HepG2 (cell line): ENCODE measurements at regions not wholly inside any gene's neighbourhood (a gene's known extent, or its start where the extent isn't known, plus 50 kb on each side); places are given as distances from the start of the nearest gene placed in this dataset.

ENCODE experiments used
- CTCF ChIP-seq: sonication (generic); formaldehyde crosslinking; IDR thresholded peaks from 2 replicates; pipeline ENCODE4 v1.5.0; 2020; ENCODE audit warnings: mild to moderate bottlenecking, missing genetic modification reagents, moderate library complexity
- EZH2 ChIP-seq: conservative IDR thresholded peaks from 2 replicates; pipeline ENCODE4 v1.6.1; 2012; ENCODE audit warnings: mild to moderate bottlenecking, low read depth, low read length, moderate library complexity
- MAZ ChIP-seq, 2 experiments: sonication (generic) in 1 of 2; formaldehyde crosslinking in 1 of 2; IDR thresholded peaks; 2 replicates each; pipeline versions ENCODE4 v1.5.0 to v1.6.1; 2012 to 2020; ENCODE audit warnings: low read depth in 2 of 2, mild to moderate bottlenecking in 2 of 2, borderline replicate concordance in 1 of 2, improper control_type of control experiment in 1 of 2, low read length in 1 of 2, missing genetic modification reagents in 1 of 2, moderate library complexity in 1 of 2
- MLLT10 ChIP-seq: sonication (generic); formaldehyde crosslinking; IDR thresholded peaks from 2 replicates; pipeline ENCODE4 v1.4.0; 2020; ENCODE audit warnings: missing genetic modification reagents
- NFKB2 ChIP-seq: sonication (generic); formaldehyde crosslinking; IDR thresholded peaks from 2 replicates; pipeline ENCODE4 v1.4.0; 2020; ENCODE audit warnings: missing genetic modification reagents, borderline replicate concordance
- SP2 ChIP-seq: sonication (generic); formaldehyde crosslinking; IDR thresholded peaks from 2 replicates; pipeline ENCODE4 v1.5.1; 2020; ENCODE audit warnings: mild to moderate bottlenecking, missing genetic modification reagents
- SRF ChIP-seq: IDR thresholded peaks from 2 replicates; pipeline ENCODE4 v1.6.1; 2011; ENCODE audit warnings: mild to moderate bottlenecking, low read depth, low read length, moderate library complexity
- THAP9 ChIP-seq: sonication (generic); formaldehyde crosslinking; IDR thresholded peaks from 2 replicates; pipeline ENCODE4; 2020; ENCODE audit warnings: missing genetic modification reagents, mild to moderate bottlenecking, borderline replicate concordance
- WIZ ChIP-seq: sonication (generic); formaldehyde crosslinking; IDR thresholded peaks from 2 replicates; pipeline ENCODE4 v1.5.1; 2020; ENCODE audit warnings: mild to moderate bottlenecking, missing genetic modification reagents
- ZBTB43 ChIP-seq: sonication (generic); formaldehyde crosslinking; conservative IDR thresholded peaks from 2 replicates; pipeline ENCODE4 v1.4.0; 2020; ENCODE audit warnings: missing genetic modification reagents
- ZNF256 ChIP-seq: sonication (generic); formaldehyde crosslinking; conservative IDR thresholded peaks from 2 replicates; pipeline ENCODE4 v1.4.0; 2020; ENCODE audit warnings: missing genetic modification reagents
- ZNF263 ChIP-seq: sonication (generic); formaldehyde crosslinking; IDR thresholded peaks from 2 replicates; pipeline ENCODE4 v1.4.0; 2020; ENCODE audit warnings: missing genetic modification reagents

- TF ChIP-seq WIZ (CRISPR knock-in tag) (no peak), ZBTB43 (no peak), CTCF (no peak), SP2 (CRISPR knock-in tag) (no peak), MLLT10 (CRISPR knock-in tag) (no peak), NFKB2 (CRISPR knock-in tag) (no peak), ZNF256 (CRISPR knock-in tag) (no peak), EZH2 (no peak), SRF (no peak), MAZ (IDR thresholded peaks at IDR 0.05; ENCODE audit: borderline replicate concordance, low read depth, low read length) (no peak), MAZ (CRISPR knock-in tag; IDR thresholded peaks at IDR 0.05; ENCODE audit: low read depth) (no peak), ZNF263 (CRISPR knock-in tag) (no peak), THAP9 (no peak)
Observed at GRCh38 chrX:39472161-39472560, 625.6 kb downstream of the BCOR start.
